NCI-H128 (cell line): ENCODE measurements at regions not wholly inside any gene's neighbourhood (a gene's known extent, or its start where the extent isn't known, plus 50 kb on each side); places are given as distances from the start of the nearest gene placed in this dataset.
"Not testable (repeated sequence)": the region's sequence is repeated elsewhere in the genome, so short reads cannot be mapped to it uniquely, and the experiment has no call there.

Experiments
- DNase-seq: peaks from one replicate; lab custom pipeline; 2025; ENCODE audit not compliant: unreplicated experiment; lab: John Stamatoyannopoulos, UW

DNA sequence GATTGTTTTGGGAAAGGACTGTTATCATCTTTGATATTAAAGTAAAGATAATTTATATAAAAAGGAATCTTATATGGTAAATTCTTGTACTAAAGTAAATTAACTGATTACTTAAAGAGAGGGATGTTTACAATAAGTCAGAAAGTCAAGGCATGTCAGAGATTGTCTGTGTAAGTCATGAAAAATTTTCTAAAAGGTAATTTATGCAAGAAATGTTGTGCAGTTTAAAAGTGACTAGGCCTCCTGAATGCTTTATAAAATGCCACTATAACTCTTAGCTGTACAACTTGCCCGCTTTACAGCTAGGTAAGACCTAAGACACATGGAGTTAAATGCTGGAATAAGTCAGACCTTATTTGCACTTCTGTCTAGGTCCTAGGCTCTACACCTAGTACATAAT, 692.9 kb downstream of the GBE1 start:
- DNase-seq = no peak

DNA sequence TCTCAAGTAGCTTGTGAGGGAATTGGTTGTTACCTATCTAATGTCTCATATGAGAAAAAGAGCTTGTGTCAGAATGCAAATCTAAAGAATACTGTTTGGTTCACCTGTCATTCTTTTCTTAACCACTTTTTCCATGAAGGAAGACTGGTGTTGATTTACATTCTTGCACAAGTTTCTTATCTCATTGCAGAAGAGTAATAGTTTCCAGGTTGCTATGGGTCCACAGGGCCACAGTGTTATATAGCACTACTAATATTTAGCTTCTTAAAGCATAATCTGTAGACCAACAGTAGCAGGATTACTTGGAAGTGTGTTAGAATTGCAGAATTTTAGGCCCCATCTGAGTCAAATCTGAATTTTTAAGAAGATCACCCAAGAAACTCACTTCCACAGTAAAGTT, 697.5 kb downstream of the GBE1 start:
- DNase-seq = no peak

DNA sequence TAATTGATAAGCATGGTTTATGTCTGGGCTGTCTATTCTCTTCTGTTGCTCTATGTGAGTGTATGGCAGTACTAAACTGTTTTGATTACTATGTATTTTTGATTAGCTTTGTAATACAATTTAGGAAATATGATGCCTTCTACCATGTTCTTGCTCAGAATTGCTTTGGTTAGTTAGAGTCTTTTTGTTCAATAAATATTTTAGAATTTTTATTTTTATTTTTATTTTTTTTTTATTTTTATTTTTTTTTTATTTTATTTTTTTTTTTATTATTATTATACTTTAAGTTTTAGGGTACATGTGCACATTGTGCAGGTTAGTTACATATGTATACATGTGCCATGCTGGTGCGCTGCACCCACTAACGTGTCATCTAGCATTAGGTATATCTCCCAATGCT, 710.3 kb downstream of the GBE1 start:
- DNase-seq = not testable (repeated sequence)

DNA sequence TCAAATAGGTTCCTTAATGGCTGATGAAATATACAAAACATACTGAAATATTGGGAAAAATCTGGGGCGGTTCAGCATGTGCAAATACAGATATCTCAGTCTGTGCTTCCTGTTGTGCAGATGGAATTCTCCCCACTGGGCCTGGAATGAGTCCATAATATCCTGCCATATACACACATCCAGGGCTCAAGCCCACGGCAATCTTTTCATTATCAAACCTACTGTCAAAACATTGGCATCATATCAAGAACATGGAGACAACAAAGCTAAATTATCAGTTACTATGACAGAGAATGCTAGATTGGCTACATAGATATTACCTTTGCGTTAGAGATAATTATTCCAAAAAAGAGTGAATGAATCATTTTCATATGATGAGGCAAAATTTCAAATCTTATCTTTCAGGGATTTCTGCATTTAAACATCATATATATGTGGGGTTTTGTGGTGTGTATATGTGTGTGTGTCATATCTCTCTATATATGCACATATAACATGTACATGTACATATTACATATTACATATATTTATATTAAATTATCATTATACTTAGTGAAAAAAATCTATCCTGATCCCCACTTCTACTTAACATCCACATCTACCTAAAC, 713.3 kb downstream of the GBE1 start:
- DNase-seq = no peak

DNA sequence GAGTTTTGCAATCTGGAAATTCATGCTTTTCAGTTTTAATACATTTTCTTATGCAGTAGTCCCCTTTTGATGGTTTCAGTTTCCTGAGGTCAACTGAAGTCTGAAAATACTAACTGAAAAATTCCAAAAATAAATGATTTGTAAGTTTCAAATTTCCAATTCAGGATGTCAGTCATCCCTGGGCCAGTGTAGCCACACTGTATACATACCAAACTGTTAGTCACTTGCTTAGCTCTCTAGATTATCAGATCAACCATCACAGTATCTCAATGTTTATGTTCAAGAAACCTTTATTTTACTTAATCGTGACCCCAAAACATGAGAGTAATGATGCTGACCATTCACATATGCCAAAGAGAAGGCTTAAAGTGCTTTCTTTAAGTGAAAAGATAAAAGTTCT, 715.5 kb downstream of the GBE1 start:
- no peak for DNase-seq

DNA sequence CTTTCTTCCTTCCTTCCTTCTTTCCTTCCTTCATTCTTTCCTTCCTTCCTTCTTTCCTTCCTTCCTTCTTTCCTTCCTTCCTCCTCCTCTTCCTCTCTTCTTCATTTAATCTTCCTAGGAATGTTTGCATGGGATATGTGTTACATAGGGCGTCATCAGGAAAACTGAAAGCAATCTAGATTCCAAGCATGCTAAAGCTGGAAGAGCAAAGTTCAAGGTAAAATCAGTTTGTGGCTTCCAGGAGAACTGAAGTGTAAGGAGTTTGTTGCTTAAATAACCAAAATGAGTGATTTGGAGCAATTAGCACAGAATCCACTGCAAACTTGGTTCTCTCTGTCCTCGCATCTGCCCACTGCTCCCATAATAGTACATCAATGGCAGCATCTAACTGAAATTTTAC, 716.2 kb downstream of the GBE1 start:
- DNase-seq = no peak

DNA sequence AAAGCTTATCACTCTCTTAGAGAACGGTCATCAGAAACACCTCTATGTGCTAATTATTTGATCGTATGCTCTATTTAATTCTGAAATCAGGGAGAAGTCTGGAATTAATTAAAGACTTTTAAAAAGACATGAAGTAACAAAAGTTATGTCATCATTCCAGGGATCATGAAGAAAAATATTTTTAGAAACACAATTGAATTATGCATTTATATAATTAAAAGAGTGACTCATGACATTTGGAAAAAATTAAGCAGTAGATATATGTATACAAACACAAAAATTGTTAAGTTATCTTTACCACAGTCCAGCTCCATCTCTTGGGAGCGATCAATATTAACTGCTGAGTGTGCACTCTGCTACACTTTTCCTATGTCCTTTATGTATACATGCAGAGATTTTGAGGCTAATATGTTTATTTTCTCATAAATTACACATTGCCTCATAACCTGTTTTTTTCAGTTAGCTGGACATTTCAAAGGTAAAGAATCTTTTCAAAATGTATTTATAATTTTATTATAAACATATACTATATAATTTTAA, 717.7 kb downstream of the GBE1 start:
- DNase-seq = no peak

DNA sequence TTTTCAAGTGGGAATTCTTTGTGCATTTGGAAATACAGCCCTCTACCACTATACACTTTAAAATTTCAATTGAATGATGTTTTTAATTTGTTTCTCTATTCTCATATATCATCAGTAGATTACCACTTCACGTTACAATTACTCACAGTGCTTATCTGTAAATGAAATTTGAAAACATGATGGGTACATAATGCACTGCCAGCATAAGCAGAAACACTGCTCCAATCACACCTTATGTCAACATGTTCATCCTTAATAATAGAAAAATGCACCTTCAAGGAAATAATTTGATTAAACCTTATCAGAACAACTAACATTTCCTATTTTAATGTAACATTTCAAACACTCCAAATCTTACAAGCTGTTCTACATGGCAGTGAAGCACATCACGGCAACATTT, 718.4 kb downstream of the GBE1 start:
- no peak for DNase-seq

DNA sequence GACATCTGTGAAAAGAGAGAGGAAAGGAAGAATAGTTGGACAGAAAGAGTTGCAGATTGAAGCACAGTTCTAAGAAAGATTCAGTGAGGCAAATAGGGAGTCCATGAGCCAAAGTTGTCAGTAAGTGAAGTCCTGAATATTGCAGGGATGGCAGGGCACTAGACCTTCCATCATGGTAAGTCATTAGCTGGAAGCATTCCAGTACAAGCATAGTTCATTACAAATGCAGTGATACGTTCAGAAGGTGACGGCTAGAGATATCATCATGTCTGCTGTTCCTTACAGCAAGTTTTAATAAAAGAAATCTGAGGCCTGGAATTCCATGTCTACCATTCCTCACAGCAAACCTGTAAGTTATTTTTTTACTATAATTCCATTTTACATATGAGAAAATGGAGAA, 720.1 kb downstream of the GBE1 start:
- no peak for DNase-seq

DNA sequence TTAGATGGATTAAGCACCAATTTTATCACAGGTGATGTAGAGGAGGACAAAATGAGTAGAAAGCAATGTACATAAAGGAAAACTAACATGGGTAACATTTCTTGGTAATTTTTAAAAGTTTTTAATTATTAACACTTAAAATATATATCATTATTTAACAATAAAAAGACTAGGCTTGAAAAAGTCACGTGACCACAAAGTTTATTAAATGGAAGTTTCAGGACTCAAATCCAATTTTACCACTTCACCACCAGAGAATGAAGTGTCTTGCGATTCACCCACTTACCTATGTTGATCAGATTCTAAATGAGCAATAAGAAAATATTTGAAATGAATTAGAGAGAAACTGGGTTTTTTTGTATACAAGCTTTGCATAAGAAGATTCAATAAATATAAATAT, 721.3 kb downstream of the GBE1 start:
- no peak for DNase-seq

DNA sequence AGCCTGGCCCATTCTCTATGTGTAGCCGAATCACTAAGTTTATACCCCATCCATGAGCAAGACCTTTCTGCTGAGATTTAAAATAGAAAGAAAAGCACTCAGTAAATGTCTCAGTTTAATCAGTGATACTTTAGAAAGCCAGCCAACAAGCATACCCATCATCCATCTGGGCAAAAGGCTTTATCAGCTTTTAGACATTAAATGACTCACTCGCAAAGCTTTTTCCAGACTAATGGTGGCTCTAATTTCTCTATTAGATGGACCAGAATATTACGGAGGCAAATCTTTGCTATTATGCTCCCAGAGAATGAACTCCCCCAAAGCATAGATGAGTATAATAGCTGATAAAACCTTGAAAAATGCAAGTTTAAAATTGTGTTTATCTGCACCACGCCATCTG, 727.8 kb downstream of the GBE1 start:
- DNase-seq = no peak

DNA sequence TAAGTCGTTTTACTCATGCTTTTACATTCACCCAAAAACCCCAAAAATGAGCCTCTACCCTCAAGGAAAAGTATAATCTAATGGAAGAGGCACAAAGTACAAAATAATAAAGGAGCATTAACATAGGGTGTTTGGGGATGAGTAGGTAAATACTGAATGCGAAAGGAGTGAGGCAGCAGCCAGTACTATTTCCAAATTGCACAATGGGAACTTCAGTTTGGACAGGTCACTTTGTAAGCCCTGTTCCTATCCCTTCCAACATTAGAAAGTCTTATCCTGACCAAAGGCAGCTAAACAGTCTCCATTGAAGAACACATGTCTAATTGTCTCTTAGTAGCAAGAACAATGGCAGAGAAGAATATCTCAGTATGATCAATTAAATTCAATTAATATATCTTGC, 728.3 kb downstream of the GBE1 start:
- no peak for DNase-seq

DNA sequence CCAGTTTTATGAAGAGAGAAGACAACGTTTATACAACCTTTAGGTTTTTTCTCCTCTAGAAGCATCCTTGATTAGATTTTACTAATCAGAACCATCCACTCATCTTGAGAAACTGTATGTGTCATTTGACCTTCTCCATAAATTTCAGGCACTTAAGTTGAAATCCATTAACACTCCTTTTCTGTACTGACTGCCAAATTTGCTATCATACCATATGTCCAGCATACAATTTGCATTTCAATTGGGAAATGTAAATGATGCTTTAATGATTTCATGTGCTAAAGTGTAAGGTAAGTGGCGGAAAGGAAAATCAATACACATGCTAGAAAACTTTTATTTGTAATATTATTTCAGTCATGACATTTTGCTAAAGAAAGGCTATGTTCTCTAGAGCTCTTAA, 731.6 kb downstream of the GBE1 start:
- no peak for DNase-seq

DNA sequence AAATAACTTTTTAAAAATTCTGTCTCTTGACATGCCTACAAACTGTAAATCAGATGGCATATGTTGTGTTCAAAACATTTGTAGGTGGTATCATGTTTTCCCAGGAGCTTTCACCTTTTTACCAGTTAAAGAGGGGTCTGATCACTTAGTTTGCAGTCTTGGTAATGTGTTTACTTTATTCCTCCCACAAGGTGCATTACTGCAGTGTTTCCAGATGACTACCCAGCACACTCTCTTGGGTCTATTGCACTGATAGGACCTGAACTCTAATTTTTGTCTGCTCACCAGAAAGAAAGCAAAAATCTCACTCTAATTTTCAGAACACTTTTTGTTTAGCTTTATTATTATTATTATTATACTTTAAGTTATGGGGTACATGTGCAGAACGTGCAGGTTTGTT, 734.1 kb downstream of the GBE1 start:
- no peak for DNase-seq

DNA sequence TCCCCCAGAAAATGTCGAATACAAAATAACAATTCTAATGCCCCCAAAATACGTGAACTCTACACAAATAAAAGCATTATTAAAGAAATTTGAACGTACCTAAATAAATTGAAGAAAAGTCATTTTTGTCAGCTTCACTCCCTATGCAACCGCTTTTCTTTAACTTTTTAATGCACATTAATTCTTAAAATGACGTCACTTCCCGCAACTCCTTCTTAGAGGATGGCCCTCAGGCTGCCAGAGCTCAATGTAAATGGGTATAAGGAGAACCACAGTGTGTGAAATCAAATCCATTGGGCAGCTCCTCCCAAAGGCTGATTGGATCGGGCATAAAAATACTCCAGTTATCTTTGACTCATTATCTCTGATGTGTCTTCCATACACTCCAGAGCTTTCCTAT, 736.9 kb downstream of the GBE1 start:
- DNase-seq = no peak

DNA sequence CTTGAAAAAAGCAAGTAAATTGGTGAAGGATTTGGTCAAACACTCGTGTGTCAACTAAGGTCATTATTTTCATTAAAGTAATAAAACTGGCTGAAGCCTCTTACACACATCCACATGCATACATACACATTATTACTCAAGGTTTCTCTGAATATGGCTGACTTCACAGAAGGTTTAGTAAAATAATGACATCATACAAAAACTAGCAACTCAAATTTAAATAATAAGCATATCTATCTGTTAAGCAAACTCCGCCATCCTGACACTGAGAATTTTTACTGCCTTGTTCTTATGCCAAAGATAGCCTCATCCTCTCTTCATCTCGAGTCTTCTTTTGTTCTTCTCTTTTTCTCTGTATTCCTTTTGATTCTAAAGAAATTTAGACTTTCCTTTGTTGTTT, 739.1 kb downstream of the GBE1 start:
- DNase-seq = no peak

DNA sequence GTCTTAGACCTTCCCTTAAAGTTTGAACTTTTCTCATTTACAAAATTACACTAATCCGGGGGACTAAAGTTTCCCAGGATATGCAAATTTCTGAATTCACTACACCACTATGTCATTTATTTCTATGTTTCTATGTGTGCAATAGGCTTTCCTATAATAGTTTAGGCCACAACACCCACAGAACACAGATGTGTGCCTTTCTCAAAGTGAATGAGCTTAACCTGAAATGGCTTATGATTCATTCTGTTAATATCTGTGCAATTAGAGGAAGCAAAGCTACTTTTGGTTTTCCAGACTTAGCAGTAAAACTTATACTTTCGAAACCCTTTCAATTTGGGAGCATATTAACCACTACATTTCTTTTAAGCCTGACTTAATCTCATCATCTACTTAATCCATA, 748.1 kb downstream of the GBE1 start:
- no peak for DNase-seq

DNA sequence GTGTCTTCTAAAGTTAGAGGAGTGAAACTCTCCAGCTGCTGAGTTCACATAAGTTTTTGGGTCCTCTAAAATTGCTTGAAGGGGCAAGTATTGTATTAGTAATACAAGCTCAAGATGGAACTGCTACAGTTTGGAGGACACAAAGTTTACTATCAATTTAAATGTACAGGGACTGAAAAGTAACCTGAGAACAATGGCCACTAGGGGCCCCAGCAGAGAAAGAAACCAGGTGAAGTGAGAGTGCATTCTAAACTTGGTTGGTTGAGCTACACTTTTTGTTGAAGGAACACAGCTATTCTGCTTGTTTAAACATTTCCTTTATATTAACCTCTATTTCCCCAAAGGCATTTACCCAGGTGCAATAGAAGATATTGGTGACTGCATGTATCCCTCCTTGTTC, 755.5 kb downstream of the GBE1 start:
- DNase-seq = no peak

DNA sequence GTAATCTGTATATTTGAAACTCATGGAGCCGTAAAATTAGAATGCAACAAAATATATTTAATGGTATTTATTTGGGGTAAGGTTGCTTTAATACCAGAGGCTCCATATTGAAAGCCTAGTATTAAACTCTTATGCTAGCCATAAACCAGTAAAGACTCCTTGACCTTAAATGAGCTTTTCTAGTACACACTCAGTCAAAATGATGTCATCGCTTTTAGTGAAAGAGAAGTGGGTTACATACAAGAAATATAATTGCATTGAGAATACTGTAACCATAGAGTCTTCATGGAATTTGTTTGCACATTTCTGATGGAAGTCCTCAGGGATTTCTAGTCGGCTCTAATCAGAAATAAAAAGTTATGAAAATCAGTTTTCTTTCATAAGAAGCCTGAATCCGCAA, 757.6 kb downstream of the GBE1 start:
- no peak for DNase-seq

DNA sequence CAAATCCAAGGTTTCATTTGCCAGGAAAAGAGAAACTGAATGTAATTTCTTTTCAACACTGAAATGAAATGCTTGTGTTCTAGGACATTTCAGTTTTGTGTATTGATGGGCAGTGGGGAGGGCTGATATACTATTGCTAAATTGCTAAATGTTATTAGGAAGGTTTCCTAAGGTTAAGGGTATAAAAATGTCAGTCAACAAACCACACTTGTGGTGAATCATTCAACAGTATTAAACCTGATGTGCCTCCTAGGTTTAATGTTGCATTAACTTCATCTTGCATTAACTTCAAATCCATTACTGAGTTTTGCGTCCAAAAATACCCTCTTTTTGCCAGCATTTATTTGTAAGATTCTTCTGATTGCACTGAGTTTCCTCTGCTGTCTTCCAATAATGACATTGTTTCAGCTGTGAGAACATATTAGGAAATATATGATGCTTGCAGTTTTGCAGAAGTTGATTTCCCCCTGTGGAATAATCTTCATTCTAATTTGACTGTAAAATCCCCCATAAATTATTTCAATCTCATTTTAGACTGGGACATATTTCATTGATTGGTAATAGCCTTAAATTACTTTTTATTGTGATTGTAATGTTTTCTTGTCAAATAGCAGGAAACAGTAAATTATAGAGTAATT, 758.3 kb downstream of the GBE1 start:
- no peak for DNase-seq

DNA sequence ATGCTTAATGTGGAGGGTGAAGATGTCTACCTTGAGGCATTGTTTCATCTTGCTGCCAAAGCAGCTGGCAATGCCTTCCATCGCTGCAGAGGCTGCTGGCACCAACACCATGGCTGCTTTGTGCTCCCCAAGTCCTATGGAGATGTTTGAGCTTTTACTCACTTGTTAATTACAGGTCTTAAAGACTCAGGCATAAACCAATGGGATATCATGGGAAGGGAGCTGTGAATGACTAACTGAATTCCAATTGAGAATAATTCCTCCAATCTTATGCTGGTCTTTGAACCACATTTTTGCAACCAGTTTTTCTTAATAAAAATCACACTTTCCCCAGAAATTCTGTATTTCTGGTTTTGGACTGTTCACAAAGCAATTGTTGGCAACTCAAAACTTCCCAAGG, 762.0 kb downstream of the GBE1 start:
- no peak for DNase-seq

DNA sequence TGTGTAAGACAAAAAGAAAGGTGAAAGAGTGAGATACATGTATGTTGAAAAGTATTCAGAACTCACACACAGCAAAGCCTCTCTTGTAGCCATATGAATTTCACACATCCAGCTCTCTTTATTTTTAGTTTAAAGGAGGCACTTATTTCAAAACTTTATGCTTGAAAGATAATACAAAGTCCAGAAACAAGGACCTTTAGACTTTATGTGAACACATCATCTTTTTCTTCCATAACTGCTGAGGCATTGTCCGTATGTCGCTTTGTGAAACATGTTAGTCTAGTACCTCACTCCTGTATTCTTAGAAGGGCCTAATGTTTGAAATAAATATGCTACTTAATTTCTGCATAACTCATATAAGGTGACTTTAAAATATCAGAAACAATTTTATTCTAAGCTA, 763.4 kb downstream of the GBE1 start:
- DNase-seq = no peak

DNA sequence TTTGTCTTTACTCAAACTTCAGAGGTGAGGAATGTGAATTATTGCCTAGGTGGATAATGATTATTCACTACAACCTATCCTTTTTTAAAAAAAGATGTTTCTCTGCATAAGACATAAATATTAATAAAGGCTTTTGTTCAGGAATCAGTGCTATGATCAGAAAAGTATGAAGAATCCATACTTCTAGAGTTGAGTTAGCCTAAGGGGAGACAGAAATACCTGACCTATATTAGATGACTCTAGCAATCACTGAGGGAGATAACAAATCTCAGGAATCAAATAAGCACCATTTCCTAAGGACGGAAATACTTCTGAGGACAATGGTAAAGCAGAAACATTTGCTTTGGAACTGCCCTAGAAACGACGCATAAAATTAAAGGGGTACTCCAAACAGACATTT, 763.8 kb downstream of the GBE1 start:
- DNase-seq = no peak
